T-helper 17 cell (primary cell): ENCODE measurements at regions not wholly inside any gene's neighbourhood (a gene's known extent, or its start where the extent isn't known, plus 50 kb on each side); places are given as distances from the start of the nearest gene placed in this dataset.

ENCODE experiments used
- ATAC-seq: fragments of 150-1000 bp; cut with Tn5 transposase; 2 replicates; pipeline ENCODE4 v1.10.0; 2021; ENCODE audit warnings: mild to moderate bottlenecking, moderate library complexity
- DNase-seq, 3 donors: peaks; one replicate each; pipeline versions ENCODE4 v3.0.0 to v3.0.0-alpha.2; 2020 to 2021
- H3K9me3 ChIP-seq: one replicate; pipeline ENCODE4 v1.7.0; 2013; ENCODE audit warnings: low read length, mild to moderate bottlenecking; ENCODE audit not compliant: control insufficient read depth, poor library complexity, severe bottlenecking
- H3K27ac Mint-ChIP-seq: one replicate; pipeline ENCODE4 v1.8.0; 2022; ENCODE audit warnings: mild to moderate bottlenecking, moderate library complexity, mixed read lengths
- H3K27me3 Mint-ChIP-seq: one replicate; pipeline ENCODE4 v1.8.0; 2022; ENCODE audit warnings: mixed read lengths
- H3K36me3 Mint-ChIP-seq: one replicate; pipeline ENCODE4 v1.8.0; 2022; ENCODE audit warnings: low read depth, mixed read lengths
- H3K4me1 Mint-ChIP-seq: one replicate; pipeline ENCODE4 v1.8.0; 2022; ENCODE audit warnings: mild to moderate bottlenecking, mixed read lengths
- H3K4me3 Mint-ChIP-seq: one replicate; pipeline ENCODE4 v1.8.0; 2022; ENCODE audit warnings: mild to moderate bottlenecking, moderate library complexity, mixed read lengths

DNA sequence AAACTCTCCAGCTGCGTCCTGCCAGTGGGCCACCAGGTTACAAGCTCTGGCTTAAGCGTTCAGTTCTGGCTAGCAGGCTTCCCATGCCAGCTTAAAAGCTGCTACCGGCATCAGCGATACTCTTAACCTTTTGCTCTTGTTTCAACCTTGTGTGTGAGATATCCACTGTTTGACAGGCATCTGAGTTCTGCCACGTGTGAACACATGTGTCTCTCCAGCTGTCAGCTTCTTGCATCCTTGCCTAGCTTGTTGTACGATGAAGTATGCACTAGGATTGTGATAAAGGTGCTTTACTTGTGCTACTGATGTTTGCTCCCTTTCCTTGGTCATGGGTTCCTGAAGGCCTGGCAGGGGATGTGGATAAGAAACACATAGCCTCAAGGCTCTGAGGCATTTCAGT, 201.6 kb downstream of the PRDM2 start:
- Mint-ChIP-seq H3K4me3 (no peak overlapping the region), H3K36me3 (no peaks in the 10 kb centered on the region), H3K27me3 (peaks cover 14% of the 10 kb centered on the region), H3K4me1 (no peaks in the 10 kb centered on the region), H3K27ac (no peak overlapping the region)
- no peak for ATAC-seq
- no peak for DNase-seq
- no peaks in the 10 kb centered on the region for H3K9me3 ChIP-seq

- H3K4me1 Mint-ChIP-seq: no peaks in the 10 kb centered on the region
- DNase-seq (no peak), ATAC-seq (no peak)
- H3K4me3 Mint-ChIP-seq: no peak overlapping the region
- no peaks in the 10 kb centered on the region for H3K9me3 ChIP-seq
- H3K36me3 Mint-ChIP-seq: no peaks in the 10 kb centered on the region
- no peak overlapping the region for H3K27ac Mint-ChIP-seq
- H3K27me3 Mint-ChIP-seq: peaks cover 13% of the 10 kb centered on the region
Measured at GRCh38 chr1:13908128-13908527, 208.1 kb downstream of the PRDM2 start.

GRCh38 chr1:13911697-13912619, 212.0 kb downstream of the PRDM2 start:
- Mint-ChIP-seq H3K36me3 (no peaks in the 10 kb centered on the region), H3K4me3 (no peak overlapping the region), H3K27ac (no peak overlapping the region), H3K4me1 (no peaks in the 10 kb centered on the region), H3K27me3 (peaks cover 26% of the 10 kb centered on the region)
- no peaks in the 10 kb centered on the region for H3K9me3 ChIP-seq
- no peak for ATAC-seq
- no peak for DNase-seq

DNA sequence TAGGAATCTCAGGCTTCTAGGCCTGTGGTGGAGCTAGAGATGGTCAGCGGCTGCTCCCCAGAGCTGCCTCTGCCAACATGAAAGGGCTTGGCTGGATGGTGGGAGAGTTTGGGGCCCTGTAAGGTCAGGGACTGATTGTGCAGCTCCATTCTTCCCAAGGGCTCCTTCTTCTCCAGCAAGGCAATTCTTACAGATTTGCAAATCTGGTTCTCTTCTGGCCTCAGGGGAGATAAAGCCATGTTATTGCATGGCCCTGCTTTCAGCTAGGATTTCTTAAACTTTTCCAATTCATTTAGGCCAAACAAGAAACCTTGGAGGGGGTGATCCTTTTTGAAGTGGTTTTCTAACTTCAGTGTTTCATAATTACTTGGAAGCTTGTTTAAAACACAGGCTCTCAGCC, 213.4 kb downstream of the PRDM2 start:
- no peak for DNase-seq

GRCh38 chr1:13916530-13916929, 216.5 kb downstream of the PRDM2 start:
- no peak for ATAC-seq
- peaks cover 25% of the 10 kb centered on the region for H3K27me3 Mint-ChIP-seq
- H3K36me3 Mint-ChIP-seq: no peaks in the 10 kb centered on the region

More for the DNA sequence above, 213.4 kb downstream of the PRDM2 start:
- Mint-ChIP-seq H3K27me3 (peaks cover 26% of the 10 kb centered on the region), H3K36me3 (no peaks in the 10 kb centered on the region), H3K4me1 (no peaks in the 10 kb centered on the region), H3K27ac (no peak overlapping the region), H3K4me3 (no peak overlapping the region)
- H3K9me3 ChIP-seq: no peaks in the 10 kb centered on the region
- ATAC-seq: no peak

GRCh38 chr1:13917607-13918006, 217.6 kb downstream of the PRDM2 start:
- no peak overlapping the region for H3K4me3 Mint-ChIP-seq
- no peak overlapping the region for H3K27ac Mint-ChIP-seq
- no peak for DNase-seq
- H3K27me3 Mint-ChIP-seq: peaks cover 25% of the 10 kb centered on the region
- no peak for ATAC-seq
- H3K9me3 ChIP-seq: no peaks in the 10 kb centered on the region
- no peaks in the 10 kb centered on the region for H3K36me3 Mint-ChIP-seq
- H3K4me1 Mint-ChIP-seq: no peaks in the 10 kb centered on the region

More at GRCh38 chr1:13916530-13916929, 216.5 kb downstream of the PRDM2 start:
- Mint-ChIP-seq H3K4me3 (no peak overlapping the region), H3K27ac (no peak overlapping the region), H3K4me1 (no peaks in the 10 kb centered on the region)
- no peak for DNase-seq
- H3K9me3 ChIP-seq: no peaks in the 10 kb centered on the region

DNA sequence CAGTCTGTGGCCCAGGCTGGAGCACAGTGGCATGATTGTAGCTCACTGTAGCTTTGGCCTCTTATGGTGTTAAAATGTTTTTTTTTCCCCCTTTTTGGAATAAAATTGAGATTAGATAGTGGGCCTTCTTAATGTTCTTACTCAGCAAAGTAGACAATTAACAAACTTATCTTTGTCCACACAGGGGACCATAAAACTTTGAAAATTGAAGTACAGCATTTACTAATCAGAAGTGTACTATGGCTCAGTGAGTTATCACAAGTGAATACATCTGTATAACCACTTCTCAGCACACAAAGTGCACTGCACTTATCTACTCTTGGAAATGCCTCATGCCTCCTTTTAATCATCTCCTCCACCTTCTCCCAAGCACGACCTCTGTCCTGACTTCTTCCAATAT, 218.9 kb downstream of the PRDM2 start:
- ATAC-seq: no peak
- H3K4me1 Mint-ChIP-seq: no peaks in the 10 kb centered on the region

GRCh38 chr1:13921190-13921589, 221.2 kb downstream of the PRDM2 start:
- no peaks in the 10 kb centered on the region for H3K9me3 ChIP-seq
- DNase-seq (no peak), ATAC-seq (no peak)
- Mint-ChIP-seq H3K36me3 (no peaks in the 10 kb centered on the region), H3K27ac (no peak overlapping the region), H3K27me3 (peaks cover 29% of the 10 kb centered on the region), H3K4me3 (no peak overlapping the region), H3K4me1 (no peaks in the 10 kb centered on the region)

More for the DNA sequence above, 218.9 kb downstream of the PRDM2 start:
- Mint-ChIP-seq H3K4me3 (no peak overlapping the region), H3K27ac (no peak overlapping the region), H3K36me3 (no peaks in the 10 kb centered on the region), H3K27me3 (peaks cover 17% of the 10 kb centered on the region)
- DNase-seq: no peak
- H3K9me3 ChIP-seq: no peaks in the 10 kb centered on the region

- DNase-seq (no peak), ATAC-seq (no peak)
- H3K4me3 Mint-ChIP-seq: no peak overlapping the region
- H3K4me1 Mint-ChIP-seq: no peaks in the 10 kb centered on the region
- H3K9me3 ChIP-seq: no peaks in the 10 kb centered on the region
- no peak overlapping the region for H3K27ac Mint-ChIP-seq
- peaks cover 31% of the 10 kb centered on the region for H3K27me3 Mint-ChIP-seq
- no peaks in the 10 kb centered on the region for H3K36me3 Mint-ChIP-seq
Measured at GRCh38 chr1:13922466-13923110, 222.6 kb downstream of the PRDM2 start.

DNA sequence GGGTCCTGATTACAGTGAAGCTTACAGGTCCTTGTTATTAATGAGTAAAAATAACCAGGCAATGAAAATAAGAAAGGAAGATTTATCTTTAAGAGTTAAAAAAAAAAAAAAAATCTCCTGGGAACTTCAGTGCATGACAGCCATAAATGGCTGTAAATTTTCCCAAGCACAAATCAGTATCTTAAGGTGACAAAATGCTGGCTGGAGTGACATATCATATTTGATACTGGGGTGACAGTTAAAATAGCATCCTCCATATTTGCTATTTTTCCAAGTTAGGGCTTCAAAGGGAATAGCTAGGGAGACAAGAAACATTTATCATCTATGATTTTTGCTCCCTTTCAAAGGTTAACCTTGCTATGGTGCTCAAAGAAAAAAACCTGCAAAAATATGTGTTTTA, 226.6 kb downstream of the PRDM2 start:
- ATAC-seq: no peak
- Mint-ChIP-seq H3K36me3 (no peaks in the 10 kb centered on the region), H3K27ac (no peak overlapping the region), H3K27me3 (peaks cover 47% of the 10 kb centered on the region), H3K4me3 (no peak overlapping the region), H3K4me1 (no peaks in the 10 kb centered on the region)
- H3K9me3 ChIP-seq: no peaks in the 10 kb centered on the region
- DNase-seq: no peak

DNA sequence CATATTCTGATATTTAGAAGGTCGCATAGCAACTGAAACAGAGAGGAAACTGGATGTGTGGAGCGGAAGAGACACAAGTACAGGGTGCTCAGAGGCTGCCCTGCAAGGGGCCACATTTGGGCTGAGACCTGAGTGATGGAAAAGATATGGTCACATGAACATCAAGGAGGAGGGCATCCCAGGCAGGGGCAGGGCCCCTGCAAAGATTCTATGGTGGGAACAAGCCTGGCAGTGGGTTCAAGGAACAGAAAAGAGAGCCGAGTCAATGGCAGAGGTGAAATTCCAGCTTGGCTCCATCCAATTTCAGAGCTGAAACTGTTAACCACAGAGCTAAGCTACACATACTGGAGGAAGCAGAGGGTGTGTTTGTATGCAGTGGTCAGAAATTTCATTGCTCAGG, 227.7 kb downstream of the PRDM2 start:
- H3K27ac Mint-ChIP-seq: no peak overlapping the region
- H3K4me3 Mint-ChIP-seq: no peak overlapping the region
- H3K36me3 Mint-ChIP-seq: no peaks in the 10 kb centered on the region
- H3K9me3 ChIP-seq: no peaks in the 10 kb centered on the region
- no peak for ATAC-seq
- H3K27me3 Mint-ChIP-seq: peaks cover 47% of the 10 kb centered on the region
- no peaks in the 10 kb centered on the region for H3K4me1 Mint-ChIP-seq
- no peak for DNase-seq

- no peak overlapping the region for H3K27ac Mint-ChIP-seq
- no peak for ATAC-seq
- H3K9me3 ChIP-seq: no peaks in the 10 kb centered on the region
- H3K4me1 Mint-ChIP-seq: no peaks in the 10 kb centered on the region
- H3K36me3 Mint-ChIP-seq: no peaks in the 10 kb centered on the region
- peaks cover 52% of the 10 kb centered on the region for H3K27me3 Mint-ChIP-seq
- no peak for DNase-seq
- H3K4me3 Mint-ChIP-seq: no peak overlapping the region
Measured at GRCh38 chr1:13929313-13929712, 229.3 kb downstream of the PRDM2 start.

DNA sequence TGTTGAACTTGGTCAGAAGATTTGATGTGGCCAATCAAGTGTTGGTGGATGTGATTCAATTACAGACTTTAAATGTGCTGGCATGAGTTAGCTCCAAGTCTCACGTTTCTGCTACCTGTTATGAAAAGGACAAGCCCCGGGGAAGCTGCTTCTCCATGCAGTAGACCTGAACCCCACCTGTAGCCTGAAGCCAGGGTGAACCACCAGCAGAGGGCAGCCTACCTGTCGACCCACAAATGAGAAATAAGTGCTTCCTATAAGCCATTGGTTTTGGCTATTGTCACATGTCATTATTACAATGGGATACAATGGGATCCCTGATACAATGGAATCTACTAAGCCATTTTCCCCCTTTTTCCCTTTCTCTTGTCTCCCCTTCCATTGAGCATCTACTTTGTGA, 230.2 kb downstream of the PRDM2 start:
- H3K27ac Mint-ChIP-seq: no peak overlapping the region
- H3K27me3 Mint-ChIP-seq: peaks cover 45% of the 10 kb centered on the region
- no peak overlapping the region for H3K4me3 Mint-ChIP-seq
- DNase-seq (no peak), ATAC-seq (no peak)
- no peaks in the 10 kb centered on the region for H3K9me3 ChIP-seq
- H3K36me3 Mint-ChIP-seq: no peaks in the 10 kb centered on the region
- no peaks in the 10 kb centered on the region for H3K4me1 Mint-ChIP-seq

- Mint-ChIP-seq H3K4me3 (no peak overlapping the region), H3K36me3 (no peaks in the 10 kb centered on the region), H3K27me3 (peaks cover 34% of the 10 kb centered on the region), H3K4me1 (no peaks in the 10 kb centered on the region), H3K27ac (no peak overlapping the region)
- no peaks in the 10 kb centered on the region for H3K9me3 ChIP-seq
- DNase-seq (no peak), ATAC-seq (no peak)
Measured at GRCh38 chr1:13931226-13931625, 231.2 kb downstream of the PRDM2 start.
